Gastrocnemius medialis (tissue), 4 donors: ENCODE measurements at regions not wholly inside any gene's neighbourhood (a gene's known extent, or its start where the extent isn't known, plus 50 kb on each side); places are given as distances from the start of the nearest gene placed in this dataset.
"Not testable (repeated sequence)": the region's sequence is repeated elsewhere in the genome, so short reads cannot be mapped to it uniquely, and the experiment has no call there.

Experiments used
- ATAC-seq, 2 donors: fragments of 150-250 bp; one replicate each; pipeline ENCODE4 v1.9.1; 2016
- DNase-seq, 2 donors: peaks; one replicate each; pipeline ENCODE4 v3.0.0-alpha.2; 2019
- H3K27ac ChIP-seq, 4 donors: fragments of 200-600 bp; sonication (generic); 1 replicate in 1 of 4; 2 replicates in 3 of 4; pipeline ENCODE4 v1.5.1; 2016 to 2018; ENCODE audit warnings: mild to moderate bottlenecking in 2 of 4, moderate library complexity in 1 of 4
- H3K27me3 ChIP-seq, 3 donors: fragments of 200-600 bp; sonication (generic) in 2 of 3; 1 replicate in 1 of 3; 2 replicates in 2 of 3; pipeline versions ENCODE4 v1.5.1 to v1.6.0; 2016 to 2019; ENCODE audit warnings: mild to moderate bottlenecking in 1 of 3, moderate library complexity in 1 of 3
- H3K36me3 ChIP-seq, 2 donors: fragments of 200-600 bp; sonication (generic) in 1 of 2; one replicate each; pipeline ENCODE4 v1.5.1; 2017 to 2018
- H3K4me1 ChIP-seq, 2 donors: fragments of 200-600 bp; sonication (generic) in 1 of 2; one replicate each; pipeline ENCODE4 v1.5.1; 2016 to 2017; ENCODE audit warnings: mild to moderate bottlenecking in 2 of 2
- H3K4me3 ChIP-seq, 4 donors: fragments of 200-600 bp; sonication (generic) in 3 of 4; 1 replicate in 1 of 4; 2 replicates in 3 of 4; pipeline ENCODE4 v1.5.1; 2016 to 2019; ENCODE audit warnings: mild to moderate bottlenecking in 2 of 4
- H3K9me3 ChIP-seq, 3 donors: fragments of 200-600 bp; sonication (generic) in 2 of 3; 1 replicate in 1 of 3; 2 replicates in 2 of 3; pipeline ENCODE4 v1.5.1; 2016 to 2019
- CTCF ChIP-seq, 5 experiments: fragments of 450-650 bp in 3 of 5; fragments of 200-600 bp in 2 of 5; sonication (generic) in 2 of 5; IDR thresholded peaks in 4 of 5; conservative IDR thresholded peaks in 1 of 5; 1 replicate in 4 of 5; 2 replicates in 1 of 5; pipeline ENCODE4 v1.5.1; 2016 to 2019; ENCODE audit warnings: antibody characterized with exemption in 5 of 5, mild to moderate bottlenecking in 3 of 5, moderate library complexity in 3 of 5
- POLR2A ChIP-seq, 2 donors: fragments of 450-650 bp; IDR thresholded peaks; one replicate each; pipeline ENCODE4 v1.6.1; 2017; ENCODE audit warnings: antibody characterized with exemption in 2 of 2, mild to moderate bottlenecking in 2 of 2, moderate library complexity in 2 of 2
- in situ Hi-C, 4 donors: fragments of 200-750 bp; cut with MboI; loops; one replicate each; pipeline versions ENCODE4 v1.15.0 to v1.8.0; 2017; ENCODE audit warnings: low sequenced_read_pairs in 4 of 4
- intact Hi-C: fragments of 100-400 bp; cut with DNase I; formaldehyde crosslinking; loops from one replicate; pipeline ENCODE4 v1.15.1; 2023; ENCODE audit warnings: low total_unique reads

GRCh38 chr20:48398506-48399449 lies 429.0 kb downstream of the PREX1 start:
- ATAC-seq (no peak), DNase-seq (no peak)
- H3K9me3 ChIP-seq: no peaks in the 10 kb centered on the region
- no peak overlapping the region for H3K27ac ChIP-seq
- H3K4me3 ChIP-seq: no peak overlapping the region
- TF ChIP-seq CTCF (IDR thresholded peaks at IDR 0.05 in 4 of 5, conservative IDR thresholded peaks at IDR 0.05 in 1 of 5) (no peak), POLR2A (IDR thresholded peaks at IDR 0.05) (no peak)
- in situ Hi-C loops: no loop called here
- H3K4me1 ChIP-seq: no peaks in the 10 kb centered on the region
- intact Hi-C loops: no loop called here
- peaks cover 3 to 18% (median 6%) of the 10 kb centered on the region in 3 donors for H3K27me3 ChIP-seq
- H3K36me3 ChIP-seq: no peaks in the 10 kb centered on the region

- H3K27ac ChIP-seq, H3K36me3 ChIP-seq, H3K9me3 ChIP-seq, intact Hi-C loops, H3K4me3 ChIP-seq, DNase-seq, H3K4me1 ChIP-seq, ATAC-seq, in situ Hi-C loops: not testable (repeated sequence)
- peaks cover 3 to 14% (median 6%) of the 10 kb centered on the region in 3 donors for H3K27me3 ChIP-seq
Measured at GRCh38 chr20:48396981-48397861, 430.6 kb downstream of the PREX1 start.

- DNase-seq (no peak), ATAC-seq (no peak)
- H3K4me3 ChIP-seq: no peak overlapping the region
- H3K27me3 ChIP-seq: peaks cover 3 to 14% (median 6%) of the 10 kb centered on the region in 3 donors
- in situ Hi-C loops: no loop called here
- no peaks in the 10 kb centered on the region for H3K4me1 ChIP-seq
- TF ChIP-seq CTCF (IDR thresholded peaks at IDR 0.05 in 4 of 5, conservative IDR thresholded peaks at IDR 0.05 in 1 of 5): no peak
- no peak for TF ChIP-seq POLR2A (IDR thresholded peaks at IDR 0.05)
- H3K36me3 ChIP-seq: no peaks in the 10 kb centered on the region
- H3K9me3 ChIP-seq: no peaks in the 10 kb centered on the region
- H3K27ac ChIP-seq: no peak overlapping the region
- intact Hi-C loops: no loop called here
Measured at GRCh38 chr20:48395816-48396546, 431.8 kb downstream of the PREX1 start.

DNA sequence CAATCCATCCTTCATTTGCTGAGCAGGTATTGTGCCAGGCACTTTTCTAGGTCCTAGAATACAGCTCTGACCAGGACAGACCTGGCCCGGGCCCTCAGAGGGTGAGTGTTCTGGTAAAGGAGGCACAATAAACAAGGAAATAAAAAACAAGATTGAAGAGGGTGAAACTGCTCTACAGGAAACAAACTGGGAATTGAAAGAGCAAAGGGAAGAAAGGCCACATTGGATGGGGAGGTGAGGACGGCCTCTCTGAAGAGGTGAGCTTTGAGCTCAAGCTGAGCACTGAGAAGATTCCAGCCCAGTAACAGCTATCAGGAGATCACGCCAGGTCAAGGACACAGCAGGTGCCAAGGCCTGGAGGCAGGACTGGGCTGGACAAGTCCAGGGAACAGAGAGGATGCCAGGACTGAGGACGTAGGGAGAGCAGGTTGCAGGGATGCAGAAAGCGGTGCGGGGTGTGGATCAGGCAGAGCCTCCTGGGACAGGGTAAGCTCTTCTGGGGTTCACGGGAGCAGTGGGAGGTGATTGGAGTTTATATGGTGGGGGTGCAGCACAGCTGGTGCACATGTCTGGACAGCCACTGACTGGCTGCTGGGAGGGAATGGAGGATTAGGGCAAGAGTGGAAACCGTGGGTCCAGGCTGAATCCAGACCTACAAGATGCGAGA lies 433.3 kb downstream of the PREX1 start:
- no peak for ATAC-seq
- no peak overlapping the region for H3K27ac ChIP-seq
- intact Hi-C loops (no loop called here), in situ Hi-C loops (no loop called here)
- H3K36me3 ChIP-seq: no peaks in the 10 kb centered on the region
- no peaks in the 10 kb centered on the region for H3K9me3 ChIP-seq
- no peak overlapping the region for H3K4me3 ChIP-seq
- no peak for TF ChIP-seq CTCF (IDR thresholded peaks at IDR 0.05 in 4 of 5, conservative IDR thresholded peaks at IDR 0.05 in 1 of 5)
- no peak for TF ChIP-seq POLR2A (IDR thresholded peaks at IDR 0.05)
- H3K4me1 ChIP-seq: no peaks in the 10 kb centered on the region
- no peak for DNase-seq
- peaks cover 3 to 10% (median 6%) of the 10 kb centered on the region in 3 donors for H3K27me3 ChIP-seq
